ENCODE measurements at regions not wholly inside any gene's neighbourhood (a gene's known extent, or its start where the extent isn't known, plus 50 kb on each side); places are given as distances from the start of the nearest gene placed in this dataset.

GRCh38 chr12:116466536-116466935 lies 92.6 kb upstream of the MAP1LC3B2 start:
- no peak for TF ChIP-seq EP300 (IDR thresholded peaks at IDR 0.05)
- no peak for TF ChIP-seq CTCF (IDR thresholded peaks at IDR 0.05)
- TF ChIP-seq POLR2AphosphoS5 (IDR thresholded peaks at IDR 0.05): no peak
- no peak for TF ChIP-seq POLR2A (IDR thresholded peaks at IDR 0.05)

Measured in upper lobe of left lung (tissue), 4 donors.